Nephron (organoid): ENCODE measurements at regions not wholly inside any gene's neighbourhood (a gene's known extent, or its start where the extent isn't known, plus 50 kb on each side); places are given as distances from the start of the nearest gene placed in this dataset.

Source experiments
- H3K27ac Mint-ChIP-seq, 3 experiments: 2 replicates each; pipeline ENCODE4 v1.8.0; 2020; ENCODE audit warnings: mixed read lengths in 3 of 3, mild to moderate bottlenecking in 2 of 3, moderate library complexity in 1 of 3
- H3K27me3 Mint-ChIP-seq: 2 replicates; pipeline ENCODE4 v1.8.0; 2021; ENCODE audit warnings: low read depth, mild to moderate bottlenecking, moderate library complexity, mixed read lengths
- H3K36me3 Mint-ChIP-seq: 2 replicates; pipeline ENCODE4 v1.8.0; 2020; ENCODE audit warnings: low read depth, mixed read lengths
- H3K4me1 Mint-ChIP-seq: 2 replicates; pipeline ENCODE4 v1.8.0; 2020; ENCODE audit warnings: mixed read lengths
- H3K4me3 Mint-ChIP-seq, 3 experiments: 2 replicates each; pipeline ENCODE4 v1.8.0; 2020; ENCODE audit warnings: mild to moderate bottlenecking in 3 of 3, mixed read lengths in 3 of 3, moderate library complexity in 2 of 3
- H3K9me3 Mint-ChIP-seq: 2 replicates; pipeline ENCODE4 v1.8.0; 2020; ENCODE audit warnings: mixed read lengths
- CTCF ChIP-seq, 3 experiments: fragments of 200-600 bp; sonication (generic); IDR thresholded peaks; one replicate each; pipeline ENCODE4 v1.5.0; 2021; ENCODE audit warnings: antibody characterized with exemption in 3 of 3; ENCODE audit not compliant: unreplicated experiment in 3 of 3

GRCh38 chr10:4127518-4128315 is 342.7 kb upstream of the KLF6 start:
- H3K9me3 Mint-ChIP-seq, result peaks cover 11% of the 10 kb centered on the region
- H3K4me1 Mint-ChIP-seq, result no peaks in the 10 kb centered on the region
- H3K36me3 Mint-ChIP-seq, result no peaks in the 10 kb centered on the region
- no peak for TF ChIP-seq CTCF (IDR thresholded peaks at IDR 0.05; ENCODE audit: unreplicated experiment in 3 of 3)
- no peak overlapping the region for H3K4me3 Mint-ChIP-seq
- no peak overlapping the region for H3K27ac Mint-ChIP-seq
- peaks cover 5% of the 10 kb centered on the region for H3K27me3 Mint-ChIP-seq

- no peak overlapping the region for H3K27ac Mint-ChIP-seq
- TF ChIP-seq CTCF (IDR thresholded peaks at IDR 0.05; ENCODE audit: unreplicated experiment in 3 of 3), result no peak
- peaks cover 4% of the 10 kb centered on the region for H3K4me1 Mint-ChIP-seq
- peaks cover 11% of the 10 kb centered on the region for H3K9me3 Mint-ChIP-seq
- no peaks in the 10 kb centered on the region for H3K36me3 Mint-ChIP-seq
- H3K27me3 Mint-ChIP-seq, result peaks cover 7% of the 10 kb centered on the region
- H3K4me3 Mint-ChIP-seq, result no peak overlapping the region
Measured at GRCh38 chr10:4125776-4126175, 340.8 kb upstream of the KLF6 start.

- peaks cover 7% of the 10 kb centered on the region for H3K27me3 Mint-ChIP-seq
- peaks cover 14% of the 10 kb centered on the region for H3K9me3 Mint-ChIP-seq
- peaks cover 4% of the 10 kb centered on the region for H3K4me1 Mint-ChIP-seq
- H3K36me3 Mint-ChIP-seq, result no peaks in the 10 kb centered on the region
- no peak for TF ChIP-seq CTCF (IDR thresholded peaks at IDR 0.05; ENCODE audit: unreplicated experiment in 3 of 3)
- H3K27ac Mint-ChIP-seq, result peak overlapping the region in 1 of 3 experiments; percentile 3
- H3K4me3 Mint-ChIP-seq, result no peak overlapping the region
Measured at GRCh38 chr10:4121502-4122380, 336.7 kb upstream of the KLF6 start.

GRCh38 chr10:4120096-4120853 is 335.3 kb upstream of the KLF6 start:
- no peak for TF ChIP-seq CTCF (IDR thresholded peaks at IDR 0.05; ENCODE audit: unreplicated experiment in 3 of 3)
- H3K4me3 Mint-ChIP-seq, result no peak overlapping the region
- no peak overlapping the region for H3K27ac Mint-ChIP-seq
- no peaks in the 10 kb centered on the region for H3K36me3 Mint-ChIP-seq
- peaks cover 7% of the 10 kb centered on the region for H3K27me3 Mint-ChIP-seq
- H3K4me1 Mint-ChIP-seq, result peaks cover 4% of the 10 kb centered on the region
- H3K9me3 Mint-ChIP-seq, result peaks cover 8% of the 10 kb centered on the region

GRCh38 chr10:4119107-4119506 is 334.1 kb upstream of the KLF6 start:
- Mint-ChIP-seq H3K9me3 (peaks cover 4% of the 10 kb centered on the region), H3K36me3 (no peaks in the 10 kb centered on the region), H3K4me1 (peaks cover 4% of the 10 kb centered on the region), H3K27ac (no peak overlapping the region), H3K27me3 (peaks cover 7% of the 10 kb centered on the region), H3K4me3 (no peak overlapping the region)
- no peak for TF ChIP-seq CTCF (IDR thresholded peaks at IDR 0.05; ENCODE audit: unreplicated experiment in 3 of 3)
